GM10266 (cell line): ENCODE measurements at regions not wholly inside any gene's neighbourhood (a gene's known extent, or its start where the extent isn't known, plus 50 kb on each side); places are given as distances from the start of the nearest gene placed in this dataset.
A peak's percentile ranks its signal among the peaks of the same experiment; 100 is the strongest.

Experiments used
- DNase-seq: peaks from one replicate; pipeline ENCODE4 v3.0.0; 2012; ENCODE audit errors: extremely low spot score
- CTCF ChIP-seq: IDR thresholded peaks from 2 replicates; pipeline ENCODE4 v1.5.1; 2012; ENCODE audit warnings: mild to moderate bottlenecking, low read depth; ENCODE audit not compliant: control insufficient read depth, insufficient read depth; ENCODE audit errors: missing control alignments

- no peak for TF ChIP-seq CTCF
Measured at GRCh38 chr1:182735343-182735742, 51.0 kb upstream of the RGS8 start.

GRCh38 chr1:182739545-182739944, 50.0 kb upstream of the NPL start:
- DNase-seq, result peak; percentile 40
- TF ChIP-seq CTCF, result no peak

More at GRCh38 chr1:182735343-182735742, 51.0 kb upstream of the RGS8 start:
- DNase-seq, result no peak
